ENCODE measurements at regions not wholly inside any gene's neighbourhood (a gene's known extent, or its start where the extent isn't known, plus 50 kb on each side); places are given as distances from the start of the nearest gene placed in this dataset.

DNA sequence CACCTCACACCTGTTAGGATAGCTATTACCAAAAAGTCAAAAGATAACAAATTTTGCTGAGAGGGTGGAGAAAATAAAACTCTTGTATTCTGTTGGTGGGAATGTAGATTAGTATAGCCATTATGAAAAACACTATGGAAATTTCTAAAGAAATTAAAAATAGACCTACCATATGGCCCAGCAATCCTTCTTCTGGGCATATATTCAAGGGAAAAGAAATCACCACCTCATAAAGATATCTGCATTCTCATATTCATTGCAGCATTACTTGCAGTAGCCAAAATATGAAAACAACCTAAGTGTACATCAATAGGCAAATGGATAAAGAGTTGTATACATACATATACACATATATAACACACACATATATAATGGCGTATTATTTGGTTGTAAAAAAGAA is 791.6 kb upstream of the RGS18 start:
- TF ChIP-seq, protein P1, sequence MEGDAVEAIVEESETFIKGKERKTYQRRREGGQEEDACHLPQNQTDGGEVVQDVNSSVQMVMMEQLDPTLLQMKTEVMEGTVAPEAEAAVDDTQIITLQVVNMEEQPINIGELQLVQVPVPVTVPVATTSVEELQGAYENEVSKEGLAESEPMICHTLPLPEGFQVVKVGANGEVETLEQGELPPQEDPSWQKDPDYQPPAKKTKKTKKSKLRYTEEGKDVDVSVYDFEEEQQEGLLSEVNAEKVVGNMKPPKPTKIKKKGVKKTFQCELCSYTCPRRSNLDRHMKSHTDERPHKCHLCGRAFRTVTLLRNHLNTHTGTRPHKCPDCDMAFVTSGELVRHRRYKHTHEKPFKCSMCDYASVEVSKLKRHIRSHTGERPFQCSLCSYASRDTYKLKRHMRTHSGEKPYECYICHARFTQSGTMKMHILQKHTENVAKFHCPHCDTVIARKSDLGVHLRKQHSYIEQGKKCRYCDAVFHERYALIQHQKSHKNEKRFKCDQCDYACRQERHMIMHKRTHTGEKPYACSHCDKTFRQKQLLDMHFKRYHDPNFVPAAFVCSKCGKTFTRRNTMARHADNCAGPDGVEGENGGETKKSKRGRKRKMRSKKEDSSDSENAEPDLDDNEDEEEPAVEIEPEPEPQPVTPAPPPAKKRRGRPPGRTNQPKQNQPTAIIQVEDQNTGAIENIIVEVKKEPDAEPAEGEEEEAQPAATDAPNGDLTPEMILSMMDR (IDR thresholded peaks at IDR 0.05; ENCODE audit: low read depth, low read length), result no peak
- TF ChIP-seq EZH2phosphoT487 (IDR thresholded peaks at IDR 0.05; ENCODE audit: low read depth), result no peak
